ENCODE measurements at regions not wholly inside any gene's neighbourhood (a gene's known extent, or its start where the extent isn't known, plus 50 kb on each side); places are given as distances from the start of the nearest gene placed in this dataset.

DNA sequence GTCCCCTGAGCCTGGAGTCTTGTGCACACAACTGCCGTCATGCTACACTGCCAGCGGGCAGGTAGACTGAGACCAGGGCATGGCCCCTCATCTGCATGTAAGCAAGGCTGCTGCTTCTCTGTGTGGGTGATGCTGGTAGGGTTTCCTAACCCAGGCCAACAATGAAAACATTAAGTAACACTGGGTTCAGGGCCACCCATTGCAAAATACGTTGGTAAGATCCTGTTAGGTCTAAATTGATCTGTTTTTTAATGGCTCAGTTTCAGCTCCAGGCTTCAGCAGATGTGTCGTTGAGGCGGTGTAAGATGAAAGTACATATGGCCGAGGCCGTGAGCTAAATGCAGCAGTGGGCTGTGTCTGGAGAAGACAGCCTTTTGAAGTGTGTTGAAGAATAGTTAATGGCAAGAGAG lies 383.4 kb downstream of the IRS2 start:
- TF ChIP-seq, protein P1, sequence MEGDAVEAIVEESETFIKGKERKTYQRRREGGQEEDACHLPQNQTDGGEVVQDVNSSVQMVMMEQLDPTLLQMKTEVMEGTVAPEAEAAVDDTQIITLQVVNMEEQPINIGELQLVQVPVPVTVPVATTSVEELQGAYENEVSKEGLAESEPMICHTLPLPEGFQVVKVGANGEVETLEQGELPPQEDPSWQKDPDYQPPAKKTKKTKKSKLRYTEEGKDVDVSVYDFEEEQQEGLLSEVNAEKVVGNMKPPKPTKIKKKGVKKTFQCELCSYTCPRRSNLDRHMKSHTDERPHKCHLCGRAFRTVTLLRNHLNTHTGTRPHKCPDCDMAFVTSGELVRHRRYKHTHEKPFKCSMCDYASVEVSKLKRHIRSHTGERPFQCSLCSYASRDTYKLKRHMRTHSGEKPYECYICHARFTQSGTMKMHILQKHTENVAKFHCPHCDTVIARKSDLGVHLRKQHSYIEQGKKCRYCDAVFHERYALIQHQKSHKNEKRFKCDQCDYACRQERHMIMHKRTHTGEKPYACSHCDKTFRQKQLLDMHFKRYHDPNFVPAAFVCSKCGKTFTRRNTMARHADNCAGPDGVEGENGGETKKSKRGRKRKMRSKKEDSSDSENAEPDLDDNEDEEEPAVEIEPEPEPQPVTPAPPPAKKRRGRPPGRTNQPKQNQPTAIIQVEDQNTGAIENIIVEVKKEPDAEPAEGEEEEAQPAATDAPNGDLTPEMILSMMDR (IDR thresholded peaks at IDR 0.05) = no peak
- TF ChIP-seq POLR2A (IDR thresholded peaks at IDR 0.05) = no peak
